Muscle of back (tissue), 3 donors: ENCODE measurements at regions not wholly inside any gene's neighbourhood (a gene's known extent, or its start where the extent isn't known, plus 50 kb on each side); places are given as distances from the start of the nearest gene placed in this dataset.
"Not testable (repeated sequence)": the region's sequence is repeated elsewhere in the genome, so short reads cannot be mapped to it uniquely, and the experiment has no call there.

Experiments
- DNase-seq, 3 donors: peaks; one replicate each; pipeline versions ENCODE4 v3.0.0 to v3.0.0-alpha.2; 2013

DNA sequence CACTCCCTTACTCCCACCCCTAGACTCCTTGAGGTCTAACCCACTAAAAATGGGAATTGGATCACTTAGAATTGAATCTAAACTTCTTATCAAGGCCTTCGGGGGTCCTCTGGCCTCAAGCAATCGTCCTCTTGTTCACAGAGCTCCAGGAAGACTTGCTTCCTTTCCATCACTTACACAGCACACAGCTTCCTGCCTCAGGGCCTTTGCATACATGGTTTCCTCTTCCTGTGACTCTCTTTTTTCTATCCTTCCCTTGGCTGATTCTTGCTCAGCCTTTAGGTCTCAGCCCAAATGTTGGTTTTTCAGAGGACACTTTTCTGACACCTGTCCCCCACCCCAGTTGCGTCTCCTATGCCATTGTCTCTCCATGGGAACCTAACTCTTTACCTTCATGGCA lies 50.0 kb upstream of the ALDH1B1 start:
- DNase-seq = no peak

DNA sequence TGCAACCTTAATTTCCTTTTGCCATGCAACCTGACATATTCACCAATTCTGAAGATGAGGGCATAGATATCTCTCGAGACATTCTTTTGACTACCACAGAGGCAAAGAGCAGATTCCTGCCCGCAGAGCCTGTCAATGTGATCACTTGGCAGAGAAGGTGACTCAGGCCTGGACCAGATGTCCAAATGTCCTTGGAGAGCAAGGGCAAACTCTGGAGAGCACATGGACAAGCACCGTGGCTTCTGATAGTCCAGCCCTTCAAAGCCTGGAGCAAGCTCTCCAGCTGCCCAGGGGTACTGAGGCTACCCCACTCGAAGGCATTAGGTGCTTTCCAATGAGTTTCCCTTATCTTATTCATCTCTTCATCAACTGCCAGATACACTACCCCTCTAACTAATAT lies 50.4 kb upstream of the ALDH1B1 start:
- no peak for DNase-seq

DNA sequence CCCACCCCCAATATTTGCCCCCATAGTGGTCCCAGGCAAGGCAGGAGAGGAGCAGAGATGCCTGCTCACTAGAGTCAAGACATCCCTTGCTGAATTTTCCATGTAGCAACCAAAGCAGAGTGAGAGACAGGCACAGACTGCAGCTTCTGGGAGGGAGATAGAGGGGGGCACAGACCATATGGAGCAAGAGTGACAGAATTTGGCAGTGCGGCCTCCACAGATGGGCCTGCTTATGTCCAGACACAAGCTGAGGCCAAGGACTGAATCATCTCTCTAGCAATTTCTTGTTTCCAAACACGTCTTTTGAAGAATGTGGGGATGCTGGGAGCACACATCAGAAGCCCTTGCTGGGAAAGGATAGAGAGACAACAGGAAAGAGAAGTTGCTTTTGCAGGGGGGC lies 53.0 kb upstream of the ALDH1B1 start:
- DNase-seq = peak; percentile 86 to 95 (median 92)

DNA sequence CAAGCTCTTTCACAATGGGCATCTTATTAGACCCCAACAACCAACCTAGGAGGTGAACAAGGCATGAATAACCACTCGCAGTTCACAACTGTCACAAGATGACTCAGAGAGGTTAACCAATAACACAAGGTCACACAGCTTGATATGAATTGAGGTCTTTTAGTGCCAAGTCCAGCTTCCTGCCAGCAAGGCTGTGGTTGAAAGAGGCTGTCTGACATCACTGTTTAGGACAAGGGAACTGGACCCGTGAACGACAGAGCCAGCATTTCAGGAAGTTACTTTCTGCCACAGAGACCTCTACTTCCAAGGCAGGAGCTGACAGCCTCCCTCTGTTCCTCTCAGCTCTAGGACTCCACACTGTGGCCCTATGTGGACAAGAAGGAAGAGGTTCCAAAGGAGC lies 53.4 kb upstream of the ALDH1B1 start:
- DNase-seq = no peak

DNA sequence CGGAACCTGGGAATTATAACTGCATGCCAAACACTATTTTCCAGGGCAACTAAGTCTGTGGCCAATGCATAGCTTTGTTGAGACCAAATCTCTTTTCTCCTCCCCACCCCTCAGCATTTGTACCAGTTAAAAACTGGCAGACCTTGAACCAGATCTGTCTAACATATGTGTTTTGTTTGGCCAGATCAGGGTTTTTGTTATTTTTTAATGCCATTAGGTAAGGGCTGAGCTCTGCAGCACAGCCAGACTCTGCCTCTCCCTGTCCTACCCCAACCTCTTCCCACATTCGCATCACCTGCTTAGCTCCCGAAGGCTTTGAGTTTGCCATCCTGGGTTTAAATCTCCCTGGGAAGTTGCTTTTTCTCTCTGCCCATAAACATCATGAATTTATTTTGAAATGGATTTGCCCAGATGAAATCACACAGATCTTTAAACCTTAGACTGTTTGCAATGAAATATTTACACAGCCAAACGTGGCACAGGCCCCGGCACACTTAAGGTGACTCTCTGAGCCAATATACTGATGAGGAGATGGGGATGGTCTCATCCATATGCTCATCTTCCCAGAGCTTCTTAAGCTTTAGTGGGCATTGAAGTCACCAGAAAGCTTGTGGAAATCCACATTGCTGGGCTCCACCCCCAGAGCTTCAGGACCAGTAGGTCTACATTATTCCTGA lies 54.0 kb upstream of the ALDH1B1 start:
- DNase-seq = no peak

DNA sequence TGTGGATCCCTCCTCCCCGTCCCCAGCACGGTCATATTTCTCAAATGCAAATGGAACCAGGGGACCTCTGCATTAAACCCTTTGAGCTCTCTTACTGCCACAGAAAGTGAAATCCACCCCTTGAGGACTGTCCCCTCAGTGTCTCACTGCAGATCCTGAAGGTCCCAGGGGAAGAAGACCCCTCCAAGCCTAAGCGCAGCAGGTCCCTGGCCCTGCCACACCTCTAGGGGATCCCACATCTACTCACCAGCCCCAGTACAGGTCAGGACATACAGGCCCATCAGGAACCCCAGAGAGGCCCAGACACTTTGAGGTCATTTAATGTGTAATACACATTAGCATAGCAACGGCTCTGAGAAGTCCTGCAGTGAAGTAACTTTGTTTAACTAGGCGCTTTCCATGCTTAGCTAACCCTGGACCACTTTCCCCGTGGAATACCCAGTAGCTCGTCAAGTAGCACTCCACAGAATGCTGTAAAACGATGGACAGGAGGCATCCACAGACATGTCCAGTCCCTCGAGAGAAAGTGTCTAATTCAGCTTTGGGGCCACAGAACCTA lies 54.7 kb upstream of the ALDH1B1 start:
- DNase-seq = no peak

DNA sequence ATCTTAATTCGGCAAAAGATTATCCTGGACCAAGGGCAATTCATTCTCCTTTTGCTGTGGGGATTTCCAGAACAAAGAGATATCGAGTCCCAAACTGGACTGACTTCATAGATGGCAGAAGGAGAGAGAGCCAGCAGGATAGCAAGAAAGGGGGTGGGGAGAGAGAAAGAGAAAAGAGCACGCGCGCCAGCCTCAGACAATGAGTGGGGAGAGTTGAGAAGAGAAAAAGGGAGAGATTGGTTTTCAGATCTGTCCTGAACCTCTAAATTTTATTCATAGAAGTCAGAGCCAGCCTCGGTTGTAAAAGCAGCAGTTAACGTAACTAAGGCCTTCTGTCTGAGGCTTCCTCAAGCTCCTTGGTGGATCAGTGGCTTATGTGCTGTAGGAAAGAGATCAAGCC lies 55.3 kb upstream of the ALDH1B1 start:
- DNase-seq = peak in 1 of 3 donors; percentile 76

DNA sequence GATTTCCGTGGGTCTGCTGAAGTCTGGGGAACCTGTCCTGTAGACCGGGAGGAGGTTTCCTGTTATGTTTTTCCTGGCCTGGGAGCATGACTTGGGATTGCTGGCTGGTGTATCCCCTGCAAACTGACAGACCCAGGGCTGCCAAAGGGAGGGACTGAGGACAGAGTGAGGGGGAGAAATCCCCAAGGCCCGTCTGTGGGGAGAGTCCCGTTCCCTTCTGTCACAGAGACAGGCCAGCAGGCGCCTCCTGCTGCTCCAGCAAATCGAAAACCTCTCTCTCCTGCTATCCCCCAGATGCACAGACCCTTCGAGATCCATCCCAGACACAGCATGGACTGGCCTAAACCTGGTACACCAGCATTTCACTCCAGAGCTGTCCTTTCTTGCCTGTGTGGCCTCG lies 56.2 kb upstream of the ALDH1B1 start:
- DNase-seq = peak in 1 of 3 donors; percentile 42

DNA sequence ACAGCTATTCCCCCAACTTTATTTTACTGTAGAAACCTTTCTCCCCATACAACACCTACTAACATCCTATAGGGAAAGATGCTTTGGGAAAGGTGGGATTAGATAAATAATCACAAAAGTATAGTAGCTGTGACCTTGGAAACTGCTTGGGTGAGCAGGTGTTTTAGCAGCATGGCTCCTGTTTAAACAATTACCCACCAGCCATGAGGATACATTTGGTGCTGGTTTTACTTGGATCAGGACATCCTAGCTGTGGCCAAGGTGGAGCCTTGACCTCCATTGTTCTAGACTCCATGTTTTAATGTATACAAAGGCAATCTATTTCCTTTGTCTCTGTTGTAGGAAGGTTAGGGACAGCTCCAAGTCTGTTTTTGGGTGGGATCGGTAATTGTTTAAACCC lies 56.8 kb upstream of the ALDH1B1 start:
- DNase-seq = no peak

DNA sequence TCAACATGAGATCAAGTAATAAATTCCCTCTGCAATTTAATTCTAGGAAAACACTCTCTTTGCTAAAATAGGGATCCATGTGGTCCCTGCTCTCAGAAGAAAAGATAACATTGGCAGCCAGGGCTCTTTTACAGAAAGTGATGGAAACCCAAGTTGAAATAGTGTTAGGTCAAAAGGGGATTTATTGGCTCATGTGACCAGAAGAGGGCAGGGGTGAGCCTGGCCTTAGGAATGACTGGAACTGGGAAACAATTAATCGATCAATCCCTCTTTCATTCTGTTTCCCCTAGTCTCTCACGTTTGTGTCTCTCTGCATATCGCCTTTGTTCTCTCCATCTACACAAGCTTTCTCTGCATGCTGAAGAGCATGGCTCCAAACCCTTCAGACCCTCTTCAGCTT lies 58.3 kb upstream of the ALDH1B1 start:
- DNase-seq = no peak

DNA sequence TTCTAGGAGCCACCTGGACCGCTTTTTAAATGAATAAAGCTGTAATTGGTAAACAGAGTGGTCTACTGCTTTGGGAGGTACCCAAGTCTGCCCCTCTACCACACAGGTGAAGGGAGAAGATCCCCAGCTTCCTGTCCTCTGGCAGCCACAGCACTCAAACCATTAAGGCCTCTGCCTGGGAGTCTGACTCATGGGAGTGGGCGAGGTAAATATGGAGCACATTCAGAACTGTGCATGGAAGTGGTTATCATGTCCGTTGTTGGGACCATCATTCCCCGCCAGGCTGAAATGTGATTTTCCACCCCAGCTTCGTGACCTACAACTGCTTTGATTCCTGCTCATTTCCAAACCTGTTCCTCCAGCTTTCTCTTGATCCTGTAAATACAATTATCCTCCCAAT lies 59.5 kb upstream of the ALDH1B1 start:
- DNase-seq = no peak

DNA sequence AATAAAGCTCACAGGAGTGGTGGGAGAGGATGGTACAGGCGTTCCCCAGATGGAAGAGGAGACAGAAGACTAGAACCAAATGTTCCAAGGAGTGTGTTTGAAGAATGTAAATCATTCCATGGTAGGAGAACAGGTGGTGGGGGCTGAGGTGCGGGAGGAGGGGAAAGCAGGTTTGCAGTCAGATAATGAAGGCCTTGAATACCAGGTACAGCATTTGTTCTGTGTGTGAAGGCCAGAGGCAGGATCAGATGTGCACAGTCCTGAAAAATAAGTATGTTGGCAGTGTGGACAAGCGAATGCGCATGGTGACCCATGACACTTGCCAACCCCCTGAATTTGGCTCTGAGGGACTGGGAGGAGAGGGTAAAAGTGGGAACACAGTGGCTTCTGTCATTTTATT lies 59.9 kb upstream of the ALDH1B1 start:
- DNase-seq = no peak

DNA sequence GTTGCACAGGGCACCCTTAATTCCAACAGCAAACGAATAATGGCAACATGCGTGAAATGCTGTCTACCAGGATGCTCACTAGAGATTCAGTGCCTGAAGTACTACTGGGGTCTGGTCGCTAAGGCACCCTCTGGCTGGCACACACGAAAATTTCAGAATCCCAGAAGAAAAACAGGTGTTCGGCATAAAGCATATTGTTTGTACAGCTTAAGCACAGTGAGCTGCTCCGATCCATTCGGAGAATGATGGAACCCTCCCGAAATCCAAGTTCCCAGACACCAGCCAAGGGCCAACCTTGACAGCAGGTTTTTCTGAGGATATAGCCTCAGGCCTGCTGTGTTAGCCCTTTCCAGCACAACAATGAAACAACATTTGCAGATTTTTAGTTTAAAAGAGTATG lies 61.4 kb upstream of the ALDH1B1 start:
- DNase-seq = no peak

DNA sequence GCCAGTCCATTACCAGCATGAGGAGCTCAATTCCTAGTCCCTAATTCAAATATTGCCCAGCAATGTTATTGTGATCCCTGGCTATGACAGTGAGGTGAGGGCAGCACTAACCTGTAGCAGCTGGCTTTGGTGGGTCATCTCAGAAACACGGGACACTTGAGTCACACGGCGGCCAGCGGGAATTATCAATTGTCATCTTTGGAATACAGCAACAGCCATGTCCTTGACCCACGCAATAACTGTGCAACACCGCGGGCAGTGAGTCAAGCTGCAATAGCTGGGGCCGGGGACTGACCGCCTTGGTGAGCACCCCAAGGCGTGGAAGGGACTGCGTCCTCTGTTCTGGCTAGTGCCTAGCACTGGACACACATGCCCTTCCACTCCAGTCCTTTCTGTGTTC lies 62.5 kb upstream of the ALDH1B1 start:
- DNase-seq = no peak

DNA sequence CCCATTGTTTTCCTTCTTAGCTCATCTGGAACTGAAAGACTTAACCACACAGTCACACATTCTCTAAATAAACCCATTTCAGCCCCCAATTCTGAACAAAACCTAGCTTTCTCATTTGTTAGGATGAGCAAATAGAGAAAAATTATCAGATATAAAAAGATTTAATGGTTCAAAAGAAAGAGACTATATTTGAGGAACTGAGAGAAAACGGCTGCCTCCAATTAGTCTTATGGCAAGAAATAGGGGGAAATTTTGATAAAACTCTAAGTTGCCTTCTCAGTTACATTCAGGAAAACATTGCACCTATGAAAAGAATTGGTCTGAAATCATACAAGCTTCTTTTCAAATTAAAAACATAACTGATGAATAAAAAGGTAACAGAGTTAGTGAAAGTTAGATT lies 63.7 kb upstream of the ALDH1B1 start:
- no peak for DNase-seq

DNA sequence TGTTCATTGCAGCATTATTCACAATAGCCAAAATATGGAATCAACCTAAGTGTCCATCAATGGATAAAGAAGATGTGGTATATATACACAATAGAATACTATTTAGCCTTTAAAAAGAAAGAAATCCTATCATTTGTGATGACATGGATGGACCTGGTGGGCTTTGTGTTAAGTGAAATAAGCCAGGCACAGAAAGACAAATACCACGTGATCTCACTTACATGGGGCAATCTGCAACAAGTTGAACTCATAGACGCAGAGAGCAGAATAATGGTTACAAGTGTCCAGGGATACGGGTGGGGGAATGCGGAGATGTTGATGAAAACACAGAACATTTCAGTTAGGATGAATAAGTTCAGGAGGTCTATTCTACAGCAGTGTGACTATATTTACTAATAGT lies 66.4 kb upstream of the ALDH1B1 start:
- DNase-seq = no peak

DNA sequence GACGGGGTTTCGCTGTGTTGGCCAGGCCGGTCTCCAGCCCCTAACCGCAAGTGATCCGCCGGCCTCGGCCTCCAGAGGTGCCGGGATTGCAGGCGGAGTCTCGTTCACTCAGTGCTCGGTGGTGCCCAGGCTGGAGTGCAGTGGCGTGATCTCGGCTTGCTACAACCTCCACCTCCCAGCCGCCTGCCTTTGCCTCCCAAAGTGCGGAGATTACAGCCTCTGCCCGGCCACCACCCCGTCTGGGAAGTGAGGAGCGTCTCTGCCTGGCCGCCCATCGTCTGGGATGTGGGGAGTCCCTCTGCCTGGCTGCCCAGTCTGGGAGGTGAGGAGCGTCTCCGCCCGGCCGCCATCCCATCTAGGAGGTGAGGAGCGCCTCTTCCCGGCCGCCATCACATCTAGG lies 68.3 kb upstream of the ALDH1B1 start:
- not testable (repeated sequence) for DNase-seq

DNA sequence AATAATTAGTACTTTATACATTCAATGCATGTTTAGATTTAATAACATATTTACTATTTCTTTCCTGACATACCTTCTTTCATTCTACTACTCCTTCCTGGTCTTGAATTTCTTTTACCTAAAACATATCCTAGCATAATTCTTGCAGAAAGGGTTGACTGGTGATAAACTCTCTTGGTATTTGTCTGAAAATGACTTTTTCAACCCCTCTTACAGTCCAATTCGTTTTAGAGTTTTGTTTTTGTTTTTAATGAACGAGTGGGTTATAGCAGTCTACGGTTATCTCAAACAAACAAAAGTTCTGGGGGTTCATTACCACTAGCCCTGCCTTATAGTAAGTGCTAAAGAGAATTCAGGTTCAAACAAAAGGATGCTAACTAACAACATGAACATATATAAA lies 69.6 kb upstream of the ALDH1B1 start:
- DNase-seq = no peak

DNA sequence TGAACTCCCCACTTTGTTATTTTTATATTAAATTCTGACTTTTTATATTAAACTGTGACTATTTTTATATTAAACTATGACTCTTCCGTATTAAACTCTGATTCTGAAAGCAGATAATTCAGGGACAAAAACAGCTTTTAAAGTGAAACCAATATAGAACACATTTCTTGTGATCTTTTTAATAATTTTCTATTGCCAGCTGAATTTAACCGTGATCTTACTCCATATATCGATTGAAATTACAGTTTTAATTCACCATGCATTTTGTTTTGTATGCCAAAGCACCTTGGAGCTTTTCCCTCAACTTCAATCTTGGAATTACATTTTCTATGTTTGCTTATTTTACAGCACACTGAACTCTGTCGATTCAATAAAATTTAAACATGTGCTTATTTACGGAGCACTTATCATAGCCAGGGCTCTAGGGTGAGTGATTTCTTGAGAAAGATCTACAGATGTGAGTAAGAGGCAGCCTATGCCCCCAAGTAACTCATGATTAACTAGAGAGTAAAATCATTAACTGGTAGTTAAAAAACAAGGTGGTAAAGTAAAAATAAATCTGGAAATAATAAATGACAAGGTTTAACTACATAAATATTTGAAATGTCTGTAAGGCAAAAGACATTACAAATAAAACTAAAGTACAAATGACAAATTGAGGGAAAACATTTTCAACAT lies 72.9 kb upstream of the ALDH1B1 start:
- DNase-seq = peak in 1 of 3 donors; percentile 23

DNA sequence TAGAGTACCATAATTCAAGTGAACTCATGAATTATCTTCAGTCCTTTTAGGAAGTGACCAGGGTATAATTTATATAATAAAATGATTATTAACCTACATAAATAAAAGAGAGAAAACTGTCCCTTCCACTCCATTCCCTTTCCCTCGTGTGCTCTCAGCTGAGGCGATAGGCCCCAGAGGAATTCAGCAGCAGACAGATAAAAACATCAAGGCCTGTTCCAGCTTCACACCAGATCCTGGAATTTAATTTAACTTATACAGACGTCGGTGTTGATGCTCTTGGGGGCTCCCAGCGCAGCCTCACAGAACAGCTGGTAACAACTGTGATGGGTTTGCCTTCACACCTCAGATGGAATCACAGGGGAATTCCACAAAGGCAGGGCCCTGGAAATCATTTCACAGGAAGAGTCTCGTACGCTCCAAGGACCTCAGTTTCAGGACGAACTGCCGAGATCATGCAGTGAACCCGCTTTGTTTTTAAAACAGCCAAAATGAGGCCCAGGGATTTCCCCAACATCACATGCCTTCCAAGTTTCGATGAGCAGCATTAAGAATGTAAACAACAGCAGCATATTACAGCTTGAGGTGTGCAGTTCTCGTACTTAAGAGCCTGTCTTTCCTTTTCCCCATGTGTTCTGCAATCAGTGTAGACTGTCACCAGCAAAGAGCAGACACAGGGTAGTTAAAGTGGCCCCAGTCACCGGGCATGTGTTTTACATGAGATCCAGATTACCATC lies 73.6 kb upstream of the ALDH1B1 start:
- DNase-seq = peak; percentile 51 to 83 (median 61)

DNA sequence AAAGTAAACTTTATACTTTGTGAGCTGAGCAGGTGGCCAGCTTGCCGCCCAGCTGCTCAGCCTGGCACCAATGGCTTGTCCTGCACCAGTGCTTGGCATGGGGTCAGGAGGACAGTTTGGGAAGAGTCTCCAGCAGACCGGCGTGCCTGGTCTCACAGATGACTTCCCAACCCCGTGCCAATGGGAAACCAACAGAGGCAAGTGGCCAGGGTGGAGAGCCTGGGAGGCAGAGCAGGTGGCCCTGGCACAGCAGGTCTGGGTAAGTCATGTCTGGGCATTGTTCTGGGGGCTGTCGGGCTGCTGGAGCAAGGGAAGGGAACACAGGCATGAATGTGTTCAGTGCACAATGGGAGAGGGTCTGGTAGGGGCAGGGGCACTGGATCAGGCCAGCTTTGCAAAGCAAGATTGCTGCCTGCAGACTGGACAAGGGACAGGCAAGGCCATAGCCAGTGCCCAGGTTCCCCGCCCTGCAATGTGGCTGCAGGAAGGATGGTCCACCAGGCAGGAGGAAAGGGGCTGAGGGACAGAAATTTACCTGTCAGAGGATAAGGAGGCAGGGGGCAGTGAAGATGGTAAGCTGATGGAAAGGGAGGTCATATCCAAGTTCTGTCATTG lies 76.2 kb upstream of the ALDH1B1 start:
- peak in 1 of 3 donors; percentile 58 for DNase-seq

DNA sequence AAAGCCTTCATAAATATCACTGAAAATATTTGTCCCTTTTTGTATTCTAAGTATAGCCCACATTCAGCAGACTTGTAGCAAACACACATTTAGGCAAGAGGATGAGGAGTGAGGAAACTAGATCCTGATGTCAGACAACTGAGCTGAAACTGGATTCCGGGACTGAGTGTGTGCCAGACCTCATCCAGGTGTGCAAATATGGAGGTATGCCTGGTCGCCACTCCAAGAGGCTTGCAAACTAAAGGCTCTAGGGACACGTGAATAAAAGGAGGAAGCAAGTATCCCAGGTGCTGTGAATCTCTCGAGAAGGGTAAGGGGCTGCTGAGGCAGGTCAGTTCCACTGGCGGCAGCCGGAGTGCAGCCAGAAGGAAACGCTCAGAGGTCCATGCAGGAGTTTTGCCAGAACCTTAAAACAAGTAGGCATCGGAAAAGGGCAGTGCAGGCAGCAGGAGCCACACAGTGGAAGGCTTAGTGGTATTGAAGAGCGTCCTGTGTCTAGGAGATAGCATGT lies 77.4 kb upstream of the ALDH1B1 start:
- no peak for DNase-seq
